WTC11 (cell line): ENCODE measurements at regions not wholly inside any gene's neighbourhood (a gene's known extent, or its start where the extent isn't known, plus 50 kb on each side); places are given as distances from the start of the nearest gene placed in this dataset.
A peak's percentile ranks its signal among the peaks of the same experiment; 100 is the strongest.

ENCODE experiments used
- ATAC-seq: fragments of 200-7000 bp; cut with Tn5 transposase; 2 replicates; pipeline ENCODE4 v1.10.0; 2021; ENCODE audit warnings: mild to moderate bottlenecking, moderate library complexity
- CTCF ChIA-PET: fragments of 300-600 bp; sonication (Branson Sonifier 250); formaldehyde crosslinking; loops from one replicate; lab custom pipeline; 2021; ENCODE audit warnings: antibody characterized with exemption; lab: Charles Lee
- POLR2A ChIA-PET: fragments of 350-600 bp; sonication (Branson Sonifier 250); formaldehyde crosslinking; loops from one replicate; lab custom pipeline; 2021; ENCODE audit warnings: antibody characterized with exemption; lab: Charles Lee
- DNase-seq: peaks from one replicate; pipeline ENCODE4 v3.0.0; 2021; ENCODE audit warnings: low spot score
- H3K27ac Mint-ChIP-seq: 2 replicates; pipeline ENCODE4 v1.8.0; 2021; ENCODE audit warnings: mixed read lengths
- H3K27me3 Mint-ChIP-seq: 2 replicates; pipeline ENCODE4 v1.8.0; 2021; ENCODE audit warnings: low read depth, mild to moderate bottlenecking, moderate library complexity, mixed read lengths
- H3K36me3 Mint-ChIP-seq: 2 replicates; pipeline ENCODE4 v1.8.0; 2021; ENCODE audit warnings: mixed read lengths
- H3K4me1 Mint-ChIP-seq: 2 replicates; pipeline ENCODE4 v1.8.0; 2022; ENCODE audit warnings: mixed read lengths
- H3K4me3 Mint-ChIP-seq: 2 replicates; pipeline ENCODE4 v1.8.0; 2021; ENCODE audit warnings: mild to moderate bottlenecking, moderate library complexity, mixed read lengths
- H3K9me3 Mint-ChIP-seq: 2 replicates; pipeline ENCODE4 v1.8.0; 2021; ENCODE audit warnings: mixed read lengths
- CREM ChIP-seq: sonication (generic); formaldehyde crosslinking; IDR thresholded peaks from 2 replicates; pipeline ENCODE4 v1.8.1; 2022; ENCODE audit warnings: mild to moderate bottlenecking, missing genetic modification reagents, moderate library complexity
- EMX1 ChIP-seq: fragments of 250-450 bp; sonication (Bioruptor Pico); IDR thresholded peaks from 2 replicates; pipeline ENCODE4 v1.8.0; 2021; ENCODE audit warnings: mild to moderate bottlenecking
- FOXK1 ChIP-seq: sonication (generic); formaldehyde crosslinking; IDR thresholded peaks from 2 replicates; pipeline ENCODE4 v1.8.0; 2022; ENCODE audit warnings: mild to moderate bottlenecking, moderate library complexity, missing genetic modification reagents
- FOXP1 ChIP-seq: sonication (generic); formaldehyde crosslinking; IDR thresholded peaks from 2 replicates; pipeline ENCODE4 v1.8.0; 2022; ENCODE audit warnings: missing genetic modification reagents, mild to moderate bottlenecking, moderate library complexity, borderline replicate concordance
- GTF2I ChIP-seq: fragments of 250-450 bp; sonication (Bioruptor Pico); conservative IDR thresholded peaks from 2 replicates; pipeline ENCODE4 v1.4.0; 2021; ENCODE audit warnings: mild to moderate bottlenecking
- IRF2 ChIP-seq: sonication (generic); formaldehyde crosslinking; IDR thresholded peaks from 2 replicates; pipeline ENCODE4 v1.8.0; 2022; ENCODE audit warnings: low read depth, missing genetic modification reagents, borderline replicate concordance
- JAZF1 ChIP-seq: fragments of 250-450 bp; sonication (Bioruptor Pico); IDR thresholded peaks from 2 replicates; pipeline ENCODE4 v1.9.0; 2021; ENCODE audit warnings: moderate library complexity, mild to moderate bottlenecking, inconsistent platforms
- KAT7 ChIP-seq: sonication (generic); formaldehyde crosslinking; IDR thresholded peaks from 2 replicates; pipeline ENCODE4 v1.8.1; 2023; ENCODE audit warnings: missing genetic modification reagents, mild to moderate bottlenecking, borderline replicate concordance
- MYBL2 ChIP-seq: sonication (generic); formaldehyde crosslinking; IDR thresholded peaks from 2 replicates; pipeline ENCODE4 v1.8.1; 2023; ENCODE audit warnings: mild to moderate bottlenecking, moderate library complexity, missing genetic modification reagents
- NFATC4 ChIP-seq: fragments of 250-450 bp; sonication (Bioruptor Pico); IDR thresholded peaks from 2 replicates; pipeline ENCODE4 v1.9.0; 2021; ENCODE audit warnings: mild to moderate bottlenecking
- ZNF219 ChIP-seq: sonication (generic); formaldehyde crosslinking; IDR thresholded peaks from 2 replicates; pipeline ENCODE4 v1.8.0; 2023; ENCODE audit warnings: missing genetic modification reagents, mild to moderate bottlenecking, borderline replicate concordance
- TF ChIP-seq, protein P1 (sequence below): fragments of 250-450 bp; sonication (Bioruptor Pico); IDR thresholded peaks from 2 replicates; pipeline ENCODE4 v2.1.2; 2022; ENCODE audit warnings: mild to moderate bottlenecking, moderate library complexity
- TF ChIP-seq, protein P2 (sequence below): sonication (generic); formaldehyde crosslinking; conservative IDR thresholded peaks from 2 replicates; pipeline ENCODE4 v1.8.1; 2022; ENCODE audit warnings: mild to moderate bottlenecking, missing genetic modification reagents
- TF ChIP-seq, protein P3 (sequence below): fragments of 250-450 bp; sonication (Bioruptor Pico); conservative IDR thresholded peaks from 2 replicates; pipeline ENCODE4 v1.9.0; 2021; ENCODE audit warnings: mild to moderate bottlenecking
- TF ChIP-seq, protein P4 (sequence below): sonication (generic); formaldehyde crosslinking; conservative IDR thresholded peaks from 2 replicates; pipeline ENCODE4 v1.8.1; 2023; ENCODE audit warnings: mild to moderate bottlenecking, low read depth, missing genetic modification reagents, moderate library complexity
- TF ChIP-seq, protein P5 (sequence below): sonication (generic); formaldehyde crosslinking; IDR thresholded peaks from 2 replicates; pipeline ENCODE4 v1.8.0; 2022; ENCODE audit warnings: missing genetic modification reagents

DNA sequence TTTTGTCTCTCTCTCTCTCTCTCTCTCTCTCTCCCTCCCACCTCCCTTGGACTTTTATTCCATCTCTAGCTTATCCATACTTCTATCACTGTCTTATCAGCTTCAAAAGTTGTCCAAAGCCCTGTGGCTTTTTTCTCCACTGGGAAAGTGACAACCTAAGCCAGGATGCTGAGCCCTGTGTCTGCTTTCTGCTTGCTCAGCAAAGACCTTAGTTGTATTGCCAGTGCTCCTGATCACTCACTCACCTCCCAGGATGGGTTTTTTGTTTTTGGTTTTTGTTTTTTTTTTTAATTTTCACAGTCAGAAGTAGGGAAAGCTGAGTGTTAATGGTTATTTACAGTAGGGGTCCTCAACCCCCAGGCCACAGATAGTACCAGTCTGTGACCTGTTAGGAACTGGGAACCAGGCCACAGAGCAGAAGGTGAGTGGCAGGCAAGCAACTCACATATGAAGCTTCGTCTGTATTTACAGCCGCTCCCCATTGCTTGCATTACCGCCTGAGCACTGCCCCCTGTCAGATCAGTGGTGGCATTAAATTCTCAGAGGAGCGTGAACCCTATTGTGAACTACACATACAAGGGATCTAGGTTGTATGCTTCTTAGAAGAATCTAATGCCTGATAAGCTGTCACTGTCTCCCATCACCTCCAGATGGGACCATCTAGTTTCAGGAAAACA, 125.0 kb upstream of the ID4 start:
- Mint-ChIP-seq H3K36me3 (peaks cover 4% of the 10 kb centered on the region), H3K27ac (no peak overlapping the region), H3K27me3 (no peaks in the 10 kb centered on the region; the same call in 1 of the 2 replicates), H3K4me1 (peaks cover 40% of the 10 kb centered on the region), H3K4me3 (no peak overlapping the region), H3K9me3 (peaks cover 9% of the 10 kb centered on the region)
- DNase-seq (no peak), ATAC-seq (peak; percentile 17; the same call in 1 of the 2 replicates)
- POLR2A ChIA-PET, result interaction anchor here (1.0 kb wide), 1 partner anchor 21 kb away, joined by 4 read pairs; no protein-coding TSS in a partner anchor
- CTCF ChIA-PET, result interaction anchor here (0.7 to 1.5 kb wide), 3 partner anchors 12 to 687 kb away, joined by 3 to 6 read pairs (median 6); no protein-coding TSS in a partner anchor
- no peak for TF ChIP-seq ZNF219 (CRISPR knock-in tag)
- TF ChIP-seq, protein P1, sequence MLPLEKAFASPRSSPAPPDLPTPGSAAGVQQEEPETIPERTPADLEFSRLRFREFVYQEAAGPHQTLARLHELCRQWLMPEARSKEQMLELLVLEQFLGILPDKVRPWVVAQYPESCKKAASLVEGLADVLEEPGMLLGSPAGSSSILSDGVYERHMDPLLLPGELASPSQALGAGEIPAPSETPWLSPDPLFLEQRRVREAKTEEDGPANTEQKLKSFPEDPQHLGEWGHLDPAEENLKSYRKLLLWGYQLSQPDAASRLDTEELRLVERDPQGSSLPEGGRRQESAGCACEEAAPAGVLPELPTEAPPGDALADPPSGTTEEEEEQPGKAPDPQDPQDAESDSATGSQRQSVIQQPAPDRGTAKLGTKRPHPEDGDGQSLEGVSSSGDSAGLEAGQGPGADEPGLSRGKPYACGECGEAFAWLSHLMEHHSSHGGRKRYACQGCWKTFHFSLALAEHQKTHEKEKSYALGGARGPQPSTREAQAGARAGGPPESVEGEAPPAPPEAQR, result no peak
- TF ChIP-seq CREM (CRISPR knock-in tag), result no peak
- TF ChIP-seq IRF2 (CRISPR knock-in tag), result no peak
- TF ChIP-seq KAT7, result no peak
- no peak for TF ChIP-seq MYBL2

DNA sequence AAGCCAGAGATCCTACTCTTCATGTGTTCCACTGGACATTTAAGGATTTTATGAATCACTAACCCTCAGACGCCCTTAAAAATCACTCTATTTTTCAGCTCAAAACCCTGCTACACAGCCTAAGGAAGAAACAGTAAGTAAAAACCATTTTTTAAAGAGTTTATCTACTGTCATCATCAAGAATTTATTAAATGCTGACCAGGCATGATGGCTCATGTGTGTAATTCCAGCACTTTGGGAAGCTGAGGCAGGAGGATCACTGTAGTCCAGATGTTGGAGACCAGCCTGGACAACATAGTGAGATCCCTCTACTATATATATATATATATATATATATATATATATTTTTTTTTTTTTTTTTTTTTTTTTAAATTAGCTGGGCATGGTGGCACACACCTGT, 124.2 kb upstream of the ID4 start:
- Mint-ChIP-seq H3K4me1 (peaks cover 40% of the 10 kb centered on the region), H3K27me3 (no peaks in the 10 kb centered on the region; the same call in 1 of the 2 replicates), H3K36me3 (peaks cover 6% of the 10 kb centered on the region), H3K27ac (no peak overlapping the region), H3K4me3 (no peak overlapping the region), H3K9me3 (peaks cover 10% of the 10 kb centered on the region)
- TF ChIP-seq FOXP1 (CRISPR knock-in tag) (no peak), GTF2I (no peak), EMX1 (CRISPR knock-in tag) (no peak), JAZF1 (no peak), NFATC4 (CRISPR knock-in tag) (no peak), FOXK1 (CRISPR knock-in tag) (no peak)
- TF ChIP-seq, protein P1, result no peak
- TF ChIP-seq, protein P2, sequence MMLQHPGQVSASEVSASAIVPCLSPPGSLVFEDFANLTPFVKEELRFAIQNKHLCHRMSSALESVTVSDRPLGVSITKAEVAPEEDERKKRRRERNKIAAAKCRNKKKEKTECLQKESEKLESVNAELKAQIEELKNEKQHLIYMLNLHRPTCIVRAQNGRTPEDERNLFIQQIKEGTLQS, result no peak
- TF ChIP-seq, protein P3, sequence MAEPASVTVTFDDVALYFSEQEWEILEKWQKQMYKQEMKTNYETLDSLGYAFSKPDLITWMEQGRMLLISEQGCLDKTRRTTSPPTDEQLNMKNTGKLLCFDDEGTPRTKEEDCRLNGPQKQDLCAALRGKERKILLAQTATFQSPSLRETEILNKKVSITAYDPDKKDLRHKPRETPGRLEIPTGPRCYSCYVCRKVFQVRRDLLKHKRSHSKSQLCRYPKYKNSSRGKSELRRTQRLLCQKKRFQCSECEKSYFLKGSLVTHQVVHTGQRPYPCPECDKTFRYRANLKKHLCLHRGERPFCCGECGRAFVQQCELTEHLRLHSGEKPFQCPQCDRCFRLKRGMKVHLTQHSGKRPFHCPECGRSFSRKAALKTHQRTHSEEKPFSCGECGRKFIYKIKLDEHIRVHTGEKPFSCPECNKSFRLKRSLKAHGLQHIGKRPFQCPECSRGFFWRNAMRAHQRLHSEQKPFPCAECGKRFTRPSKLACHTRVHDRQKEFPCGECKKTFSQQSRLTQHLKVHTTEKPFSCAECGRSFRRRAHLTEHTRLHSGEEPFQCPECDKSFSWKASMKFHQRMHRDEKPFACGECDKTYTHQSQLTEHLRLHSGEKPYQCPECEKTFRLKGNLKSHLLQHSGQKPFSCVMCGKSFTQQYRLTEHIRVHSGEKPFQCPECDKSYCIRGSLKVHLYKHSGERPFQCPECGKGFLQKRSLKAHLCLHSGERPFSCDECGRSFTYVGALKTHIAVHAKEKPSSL (CRISPR knock-in tag), result no peak
- TF ChIP-seq, protein P4, sequence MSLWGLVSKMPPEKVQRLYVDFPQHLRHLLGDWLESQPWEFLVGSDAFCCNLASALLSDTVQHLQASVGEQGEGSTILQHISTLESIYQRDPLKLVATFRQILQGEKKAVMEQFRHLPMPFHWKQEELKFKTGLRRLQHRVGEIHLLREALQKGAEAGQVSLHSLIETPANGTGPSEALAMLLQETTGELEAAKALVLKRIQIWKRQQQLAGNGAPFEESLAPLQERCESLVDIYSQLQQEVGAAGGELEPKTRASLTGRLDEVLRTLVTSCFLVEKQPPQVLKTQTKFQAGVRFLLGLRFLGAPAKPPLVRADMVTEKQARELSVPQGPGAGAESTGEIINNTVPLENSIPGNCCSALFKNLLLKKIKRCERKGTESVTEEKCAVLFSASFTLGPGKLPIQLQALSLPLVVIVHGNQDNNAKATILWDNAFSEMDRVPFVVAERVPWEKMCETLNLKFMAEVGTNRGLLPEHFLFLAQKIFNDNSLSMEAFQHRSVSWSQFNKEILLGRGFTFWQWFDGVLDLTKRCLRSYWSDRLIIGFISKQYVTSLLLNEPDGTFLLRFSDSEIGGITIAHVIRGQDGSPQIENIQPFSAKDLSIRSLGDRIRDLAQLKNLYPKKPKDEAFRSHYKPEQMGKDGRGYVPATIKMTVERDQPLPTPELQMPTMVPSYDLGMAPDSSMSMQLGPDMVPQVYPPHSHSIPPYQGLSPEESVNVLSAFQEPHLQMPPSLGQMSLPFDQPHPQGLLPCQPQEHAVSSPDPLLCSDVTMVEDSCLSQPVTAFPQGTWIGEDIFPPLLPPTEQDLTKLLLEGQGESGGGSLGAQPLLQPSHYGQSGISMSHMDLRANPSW (CRISPR knock-in tag), result no peak
- TF ChIP-seq, protein P5, sequence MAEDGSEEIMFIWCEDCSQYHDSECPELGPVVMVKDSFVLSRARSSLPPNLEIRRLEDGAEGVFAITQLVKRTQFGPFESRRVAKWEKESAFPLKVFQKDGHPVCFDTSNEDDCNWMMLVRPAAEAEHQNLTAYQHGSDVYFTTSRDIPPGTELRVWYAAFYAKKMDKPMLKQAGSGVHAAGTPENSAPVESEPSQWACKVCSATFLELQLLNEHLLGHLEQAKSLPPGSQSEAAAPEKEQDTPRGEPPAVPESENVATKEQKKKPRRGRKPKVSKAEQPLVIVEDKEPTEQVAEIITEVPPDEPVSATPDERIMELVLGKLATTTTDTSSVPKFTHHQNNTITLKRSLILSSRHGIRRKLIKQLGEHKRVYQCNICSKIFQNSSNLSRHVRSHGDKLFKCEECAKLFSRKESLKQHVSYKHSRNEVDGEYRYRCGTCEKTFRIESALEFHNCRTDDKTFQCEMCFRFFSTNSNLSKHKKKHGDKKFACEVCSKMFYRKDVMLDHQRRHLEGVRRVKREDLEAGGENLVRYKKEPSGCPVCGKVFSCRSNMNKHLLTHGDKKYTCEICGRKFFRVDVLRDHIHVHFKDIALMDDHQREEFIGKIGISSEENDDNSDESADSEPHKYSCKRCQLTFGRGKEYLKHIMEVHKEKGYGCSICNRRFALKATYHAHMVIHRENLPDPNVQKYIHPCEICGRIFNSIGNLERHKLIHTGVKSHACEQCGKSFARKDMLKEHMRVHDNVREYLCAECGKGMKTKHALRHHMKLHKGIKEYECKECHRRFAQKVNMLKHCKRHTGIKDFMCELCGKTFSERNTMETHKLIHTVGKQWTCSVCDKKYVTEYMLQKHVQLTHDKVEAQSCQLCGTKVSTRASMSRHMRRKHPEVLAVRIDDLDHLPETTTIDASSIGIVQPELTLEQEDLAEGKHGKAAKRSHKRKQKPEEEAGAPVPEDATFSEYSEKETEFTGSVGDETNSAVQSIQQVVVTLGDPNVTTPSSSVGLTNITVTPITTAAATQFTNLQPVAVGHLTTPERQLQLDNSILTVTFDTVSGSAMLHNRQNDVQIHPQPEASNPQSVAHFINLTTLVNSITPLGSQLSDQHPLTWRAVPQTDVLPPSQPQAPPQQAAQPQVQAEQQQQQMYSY (CRISPR knock-in tag), result no peak
- ChIA-PET CTCF (interaction anchor here (0.7 to 1.5 kb wide), 2 partner anchors 12 to 688 kb away, joined by 3 to 6 read pairs; no protein-coding TSS in a partner anchor), POLR2A (no interaction called here)
- DNase-seq, result no peak
- ATAC-seq, result no peak
